Transverse colon (tissue), 4 donors: ENCODE measurements at regions not wholly inside any gene's neighbourhood (a gene's known extent, or its start where the extent isn't known, plus 50 kb on each side); places are given as distances from the start of the nearest gene placed in this dataset.
"Not testable (repeated sequence)": the region's sequence is repeated elsewhere in the genome, so short reads cannot be mapped to it uniquely, and the experiment has no call there.

Source experiments
- DNase-seq: peaks from one replicate; pipeline ENCODE4 v3.0.0-alpha.2; 2019
- H3K27ac ChIP-seq, 4 donors: fragments of 200-600 bp; sonication (generic); 2 replicates each; pipeline ENCODE4 v1.5.1; 2016 to 2018; ENCODE audit warnings: inconsistent platforms in 4 of 4
- H3K27me3 ChIP-seq: fragments of 200-600 bp; sonication (generic); 2 replicates; pipeline ENCODE4 v1.5.1; 2017; ENCODE audit warnings: inconsistent platforms
- H3K36me3 ChIP-seq, 4 donors: fragments of 200-600 bp; sonication (generic); 2 replicates each; pipeline ENCODE4 v1.5.1; 2017 to 2019; ENCODE audit warnings: inconsistent platforms in 4 of 4
- H3K4me1 ChIP-seq, 4 donors: fragments of 200-600 bp; sonication (generic); 2 replicates each; pipeline ENCODE4 v1.5.1; 2017 to 2020; ENCODE audit warnings: inconsistent platforms in 4 of 4
- H3K4me3 ChIP-seq, 4 donors: fragments of 200-600 bp; sonication (generic); 1 replicate in 1 of 4; 2 replicates in 3 of 4; pipeline versions ENCODE4 v1.5.1 to v1.6.1; 2017 to 2019; ENCODE audit warnings: inconsistent platforms in 4 of 4
- H3K9me3 ChIP-seq, 2 donors: fragments of 200-600 bp; sonication (generic); 2 replicates each; pipeline ENCODE4 v1.5.1; 2017 to 2019; ENCODE audit warnings: inconsistent platforms in 2 of 2
- EP300 ChIP-seq: sonication (generic); formaldehyde crosslinking; IDR thresholded peaks from one replicate; pipeline ENCODE4 v1.6.1; 2017; ENCODE audit warnings: antibody characterized with exemption, low read depth
- POLR2A ChIP-seq: fragments of 450-650 bp; IDR thresholded peaks from one replicate; pipeline ENCODE4 v1.6.1; 2016; ENCODE audit warnings: antibody characterized with exemption, mild to moderate bottlenecking, moderate library complexity
- POLR2AphosphoS5 ChIP-seq, 3 donors: sonication (generic); formaldehyde crosslinking; IDR thresholded peaks; one replicate each; pipeline ENCODE4 v1.6.1; 2016; ENCODE audit warnings: antibody characterized with exemption in 3 of 3
- WGBS, 2 donors: methylation state at CpG; one replicate each; pipeline ENCODE4 v1.1.5; 2018; ENCODE audit warnings: low coverage in 1 of 2; 5-methylcytosine and 5-hydroxymethylcytosine counted together
- in situ Hi-C, 4 donors: fragments of 200-750 bp; cut with MboI; loops; one replicate each; pipeline versions ENCODE4 v1.15.0 to v1.15.1; 2017; ENCODE audit warnings: low sequenced_read_pairs in 3 of 4, low pct_ligation_motif_present in 1 of 4, low pct_unique_long_range_greater_than_20kb in 1 of 4
- intact Hi-C: fragments of 100-400 bp; cut with DNase I; formaldehyde crosslinking; loops from one replicate; pipeline ENCODE4 v1.15.1; 2023; ENCODE audit warnings: low total_unique reads
- TF ChIP-seq, protein P1 (sequence below), 5 experiments: fragments of 200-600 bp in 3 of 5; fragments of 450-650 bp in 2 of 5; sonication (generic) in 3 of 5; IDR thresholded peaks; 1 replicate in 2 of 5; 2 replicates in 3 of 5; pipeline ENCODE4 v1.5.1; 2016 to 2017; ENCODE audit warnings: antibody characterized with exemption in 5 of 5, inconsistent platforms in 3 of 5, mild to moderate bottlenecking in 2 of 5, moderate library complexity in 1 of 5

DNA sequence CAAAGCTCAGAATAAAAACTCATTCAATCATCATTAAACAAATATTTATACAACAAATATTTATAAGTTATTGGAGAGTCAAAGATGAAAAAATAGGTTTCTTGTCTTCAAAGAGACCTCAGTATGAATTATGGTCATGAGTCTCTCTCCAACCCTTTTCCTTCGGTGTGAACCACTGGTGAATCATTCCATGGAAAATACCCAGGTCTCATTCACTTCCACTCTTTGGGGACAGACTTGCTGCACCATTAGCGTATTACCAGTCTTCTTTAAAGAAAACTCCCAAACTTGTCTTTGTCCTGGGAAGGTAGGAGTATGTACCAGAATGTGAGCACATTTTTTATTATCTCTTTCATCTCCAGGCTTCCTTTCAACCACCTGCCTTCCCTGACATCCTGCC is 257.4 kb upstream of the RBMS1 start:
- H3K4me1 ChIP-seq = no peaks in the 10 kb centered on the region
- 65 to 66% methylated on average over 2 of the region's 2 CpGs for WGBS, 2 donors
- intact Hi-C loops = no loop called here
- no peaks in the 10 kb centered on the region for H3K27me3 ChIP-seq
- no peak for DNase-seq
- TF ChIP-seq POLR2AphosphoS5 (IDR thresholded peaks at IDR 0.05) (no peak), POLR2A (no peak), EP300 (no peak)
- TF ChIP-seq, protein P1, sequence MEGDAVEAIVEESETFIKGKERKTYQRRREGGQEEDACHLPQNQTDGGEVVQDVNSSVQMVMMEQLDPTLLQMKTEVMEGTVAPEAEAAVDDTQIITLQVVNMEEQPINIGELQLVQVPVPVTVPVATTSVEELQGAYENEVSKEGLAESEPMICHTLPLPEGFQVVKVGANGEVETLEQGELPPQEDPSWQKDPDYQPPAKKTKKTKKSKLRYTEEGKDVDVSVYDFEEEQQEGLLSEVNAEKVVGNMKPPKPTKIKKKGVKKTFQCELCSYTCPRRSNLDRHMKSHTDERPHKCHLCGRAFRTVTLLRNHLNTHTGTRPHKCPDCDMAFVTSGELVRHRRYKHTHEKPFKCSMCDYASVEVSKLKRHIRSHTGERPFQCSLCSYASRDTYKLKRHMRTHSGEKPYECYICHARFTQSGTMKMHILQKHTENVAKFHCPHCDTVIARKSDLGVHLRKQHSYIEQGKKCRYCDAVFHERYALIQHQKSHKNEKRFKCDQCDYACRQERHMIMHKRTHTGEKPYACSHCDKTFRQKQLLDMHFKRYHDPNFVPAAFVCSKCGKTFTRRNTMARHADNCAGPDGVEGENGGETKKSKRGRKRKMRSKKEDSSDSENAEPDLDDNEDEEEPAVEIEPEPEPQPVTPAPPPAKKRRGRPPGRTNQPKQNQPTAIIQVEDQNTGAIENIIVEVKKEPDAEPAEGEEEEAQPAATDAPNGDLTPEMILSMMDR (IDR thresholded peaks at IDR 0.05) = no peak
- H3K27ac ChIP-seq = no peak overlapping the region
- H3K9me3 ChIP-seq = peaks cover 0 to 9% of the 10 kb centered on the region in 2 donors
- H3K36me3 ChIP-seq = no peaks in the 10 kb centered on the region
- H3K4me3 ChIP-seq = no peak overlapping the region
- in situ Hi-C loops = no loop called here

DNA sequence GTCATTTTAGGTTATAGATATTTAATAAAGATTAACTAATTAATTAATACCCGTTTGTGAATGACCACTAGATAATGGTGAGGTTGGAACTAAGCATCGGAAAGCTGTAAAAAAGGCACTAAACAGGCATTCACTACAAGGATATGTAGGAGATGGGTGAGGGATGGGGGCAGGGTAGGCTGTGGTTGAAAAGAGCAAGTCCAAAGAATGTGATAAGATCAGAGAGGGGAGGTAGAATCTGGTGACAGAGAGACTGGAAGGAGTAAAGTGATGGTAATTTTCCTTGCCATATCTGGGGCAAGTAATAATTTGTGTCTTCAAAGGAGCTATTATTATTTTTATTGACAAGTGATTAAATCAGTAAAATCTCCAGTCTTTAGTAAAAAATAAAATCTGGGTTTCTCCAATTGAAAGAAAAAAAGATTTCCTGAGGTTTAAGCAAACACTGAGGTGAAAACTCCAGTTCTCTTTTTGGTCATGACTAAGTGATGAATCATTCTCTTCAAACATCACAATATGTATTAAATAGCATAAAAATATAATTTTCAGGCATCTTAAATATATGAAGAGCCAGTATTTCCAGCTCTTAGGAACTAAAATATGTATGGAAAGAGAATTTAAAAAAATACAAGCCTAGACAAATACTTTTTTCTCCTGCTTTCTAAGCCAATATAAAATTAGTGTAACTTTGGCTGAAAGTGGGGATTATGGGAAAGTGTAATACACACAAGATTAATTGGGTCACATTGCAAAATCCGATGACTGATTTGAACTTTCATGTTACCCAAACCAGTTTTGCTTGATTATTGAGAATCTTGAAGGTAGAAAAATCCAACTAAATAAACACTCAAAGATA is 259.1 kb upstream of the RBMS1 start:
- H3K4me1 ChIP-seq = no peaks in the 10 kb centered on the region
- peaks cover 0 to 9% of the 10 kb centered on the region in 2 donors for H3K9me3 ChIP-seq
- no peak for DNase-seq
- no peaks in the 10 kb centered on the region for H3K27me3 ChIP-seq
- intact Hi-C loops = no loop called here
- 61 to 77% methylated on average over 3 of the region's 3 CpGs for WGBS, 2 donors
- H3K27ac ChIP-seq = no peak overlapping the region
- H3K4me3 ChIP-seq = no peak overlapping the region
- no peak for TF ChIP-seq POLR2A
- no peak for TF ChIP-seq EP300
- TF ChIP-seq, protein P1 (IDR thresholded peaks at IDR 0.05) = no peak
- no peak for TF ChIP-seq POLR2AphosphoS5 (IDR thresholded peaks at IDR 0.05)
- in situ Hi-C loops = no loop called here
- H3K36me3 ChIP-seq = no peaks in the 10 kb centered on the region

DNA sequence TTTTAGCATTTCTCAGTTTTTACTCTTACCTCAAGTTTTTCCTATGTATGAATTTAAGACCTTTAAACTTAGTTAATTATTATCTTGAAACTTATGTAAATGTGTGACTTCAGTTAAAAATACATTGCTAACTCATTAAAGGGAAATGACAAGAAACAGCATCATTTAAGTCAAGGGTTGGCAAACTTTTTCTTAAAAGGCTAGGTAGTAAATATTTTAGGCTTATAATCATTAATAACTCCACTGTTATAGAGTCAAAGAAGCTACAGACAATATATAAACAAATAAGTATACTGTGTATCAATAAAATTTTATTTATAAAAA is 259.7 kb upstream of the RBMS1 start:
- in situ Hi-C loops = no loop called here
- TF ChIP-seq, protein P1 (IDR thresholded peaks at IDR 0.05) = no peak
- no peak for TF ChIP-seq POLR2A
- no peak for TF ChIP-seq POLR2AphosphoS5 (IDR thresholded peaks at IDR 0.05)
- TF ChIP-seq EP300 = no peak
- Histone ChIP-seq H3K4me1 (no peaks in the 10 kb centered on the region), H3K27ac (no peak overlapping the region), H3K27me3 (no peaks in the 10 kb centered on the region), H3K9me3 (peaks cover 0 to 9% of the 10 kb centered on the region in 2 donors), H3K36me3 (no peaks in the 10 kb centered on the region), H3K4me3 (no peak overlapping the region)
- no peak for DNase-seq
- intact Hi-C loops = no loop called here

DNA sequence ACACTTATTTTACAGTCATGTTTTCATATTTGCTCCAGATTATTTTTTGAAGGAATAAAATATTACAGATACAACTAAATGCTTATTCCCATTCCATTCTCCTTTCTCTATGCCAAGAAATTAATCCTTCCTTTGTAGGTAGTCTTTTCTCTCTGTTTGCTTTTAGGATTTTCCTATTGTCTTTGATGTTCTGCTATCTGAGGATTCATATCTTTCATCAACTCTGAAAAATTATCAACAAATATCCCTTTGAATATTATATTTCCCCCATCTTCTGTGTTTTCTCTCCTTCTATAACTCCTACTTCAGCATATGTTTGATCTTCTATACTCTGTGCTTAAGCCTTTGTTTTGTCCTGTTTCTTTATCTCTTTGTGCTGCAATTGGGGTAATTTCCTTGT is 260.4 kb upstream of the RBMS1 start:
- no peaks in the 10 kb centered on the region for H3K36me3 ChIP-seq
- peaks cover 0 to 9% of the 10 kb centered on the region in 2 donors for H3K9me3 ChIP-seq
- H3K4me3 ChIP-seq = no peak overlapping the region
- intact Hi-C loops = no loop called here
- no peaks in the 10 kb centered on the region for H3K27me3 ChIP-seq
- H3K4me1 ChIP-seq = no peaks in the 10 kb centered on the region
- H3K27ac ChIP-seq = no peak overlapping the region
- no peak for TF ChIP-seq POLR2A
- DNase-seq = no peak
- in situ Hi-C loops = no loop called here

DNA sequence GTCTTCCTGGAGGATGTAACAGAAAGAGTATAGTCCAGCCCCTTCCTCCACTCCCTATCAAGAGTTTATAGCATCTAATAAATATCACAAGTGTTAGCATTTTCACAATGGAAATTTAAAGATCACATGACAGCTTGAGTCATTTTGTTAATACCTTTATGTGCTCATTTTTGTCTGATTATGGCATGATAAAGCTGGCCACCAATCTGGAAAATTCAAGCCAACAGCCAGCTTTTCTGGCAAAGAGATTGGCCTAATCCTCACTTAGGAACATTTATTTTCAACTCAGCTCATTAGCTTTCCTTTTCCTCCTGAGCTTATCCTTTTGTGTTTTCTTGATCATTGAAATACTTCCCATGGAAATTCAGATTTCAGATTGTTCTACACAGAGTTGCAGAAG is 262.9 kb upstream of the RBMS1 start:
- Histone ChIP-seq H3K36me3 (no peaks in the 10 kb centered on the region), H3K9me3 (peaks cover 0 to 9% of the 10 kb centered on the region in 2 donors), H3K4me1 (no peaks in the 10 kb centered on the region), H3K4me3 (no peak overlapping the region), H3K27ac (no peak overlapping the region), H3K27me3 (no peaks in the 10 kb centered on the region)
- in situ Hi-C loops = no loop called here
- intact Hi-C loops = no loop called here
- TF ChIP-seq EP300 = no peak
- TF ChIP-seq POLR2AphosphoS5 (IDR thresholded peaks at IDR 0.05) = no peak
- TF ChIP-seq POLR2A = no peak
- TF ChIP-seq, protein P1 (IDR thresholded peaks at IDR 0.05) = no peak
- DNase-seq = no peak

DNA sequence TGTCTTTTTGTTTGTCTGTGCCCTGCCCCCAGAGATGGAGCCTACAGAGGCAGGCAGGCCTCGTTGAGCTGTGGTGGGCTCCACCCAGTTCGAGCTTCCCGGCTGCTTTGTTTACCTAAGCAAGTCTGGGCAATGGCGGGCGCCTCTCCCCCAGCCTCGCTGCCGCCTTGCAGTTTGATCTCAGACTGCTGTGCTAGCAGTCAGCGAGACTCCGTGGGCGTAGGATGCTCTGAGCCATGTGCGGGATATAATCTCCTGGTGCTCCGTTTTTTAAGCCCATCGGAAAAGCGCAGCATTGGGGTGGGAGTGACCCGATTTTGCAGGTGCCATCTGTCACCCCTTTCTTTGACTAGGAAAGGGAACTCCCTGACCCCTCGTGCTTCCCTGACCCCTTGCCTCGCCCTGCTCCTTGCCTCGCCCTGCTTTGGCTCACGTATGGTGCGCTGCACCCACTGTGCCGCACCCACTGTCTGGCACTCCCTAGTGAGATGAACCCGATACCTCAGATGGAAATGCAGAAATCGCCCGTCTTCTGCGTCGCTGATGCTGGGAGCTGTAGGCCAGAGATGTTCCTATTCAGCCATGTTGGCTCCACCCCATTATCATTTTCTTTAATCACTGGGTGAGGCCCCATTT is 269.0 kb upstream of the RBMS1 start:
- H3K27ac ChIP-seq, H3K36me3 ChIP-seq, intact Hi-C loops, DNase-seq, in situ Hi-C loops, H3K9me3 ChIP-seq, H3K4me1 ChIP-seq, H3K4me3 ChIP-seq, H3K27me3 ChIP-seq: not testable (repeated sequence)
- WGBS, 2 donors = 92% methylated on average over 16 of the region's 26 CpGs; no CpG with 5 or more reads in 1 of the 2 donors
